GM19467 (cell line): ENCODE measurements at regions not wholly inside any gene's neighbourhood (a gene's known extent, or its start where the extent isn't known, plus 50 kb on each side); places are given as distances from the start of the nearest gene placed in this dataset.

Experiments
- ATAC-seq: cut with Tn5 transposase; IDR thresholded peaks from one replicate; pipeline ENCODE4 v1.9.1; 2021; ENCODE audit warnings: mild to moderate bottlenecking, moderate library complexity; ENCODE audit not compliant: unreplicated experiment

GRCh38 chr11:109553284-109553683 is 131.3 kb downstream of the C11orf87 start:
- ATAC-seq, result no peak

- no peak for ATAC-seq
Observed at GRCh38 chr11:109554951-109555350, 133.0 kb downstream of the C11orf87 start.

- ATAC-seq, result no peak
Observed at GRCh38 chr11:109564241-109564640, 142.3 kb downstream of the C11orf87 start.

GRCh38 chr11:109582470-109582869 is 160.5 kb downstream of the C11orf87 start:
- ATAC-seq, result no peak

- no peak for ATAC-seq
Observed at GRCh38 chr11:109584001-109584972, 162.3 kb downstream of the C11orf87 start.

- no peak for ATAC-seq
Observed at GRCh38 chr11:109586789-109587188, 164.8 kb downstream of the C11orf87 start.

- ATAC-seq, result no peak
Observed at GRCh38 chr11:109590782-109591181, 168.8 kb downstream of the C11orf87 start.

- no peak for ATAC-seq
Observed at GRCh38 chr11:109597336-109597735, 175.3 kb downstream of the C11orf87 start.

- ATAC-seq, result no peak
Observed at GRCh38 chr11:109604481-109605400, 182.8 kb downstream of the C11orf87 start.

- no peak for ATAC-seq
Observed at GRCh38 chr11:109606256-109606655, 184.3 kb downstream of the C11orf87 start.

- no peak for ATAC-seq
Observed at GRCh38 chr11:109609454-109610185, 187.6 kb downstream of the C11orf87 start.

GRCh38 chr11:109612496-109612895 is 190.5 kb downstream of the C11orf87 start:
- ATAC-seq, result no peak

- ATAC-seq, result no peak
Observed at GRCh38 chr11:109619498-109619897, 197.5 kb downstream of the C11orf87 start.

- no peak for ATAC-seq
Observed at GRCh38 chr11:109629734-109630133, 207.7 kb downstream of the C11orf87 start.

GRCh38 chr11:109641549-109641948 is 219.6 kb downstream of the C11orf87 start:
- ATAC-seq, result no peak

- no peak for ATAC-seq
Observed at GRCh38 chr11:109644152-109644551, 222.2 kb downstream of the C11orf87 start.

- no peak for ATAC-seq
Observed at GRCh38 chr11:109648804-109649203, 226.8 kb downstream of the C11orf87 start.

GRCh38 chr11:109654091-109654490 is 232.1 kb downstream of the C11orf87 start:
- no peak for ATAC-seq

- no peak for ATAC-seq
Observed at GRCh38 chr11:109658190-109658589, 236.2 kb downstream of the C11orf87 start.

- ATAC-seq, result no peak
Observed at GRCh38 chr11:109667719-109668118, 245.7 kb downstream of the C11orf87 start.
